Omental fat pad (tissue), 3 donors: ENCODE measurements at regions not wholly inside any gene's neighbourhood (a gene's known extent, or its start where the extent isn't known, plus 50 kb on each side); places are given as distances from the start of the nearest gene placed in this dataset.

ENCODE experiments used
- ATAC-seq: fragments of 150-250 bp; one replicate; pipeline ENCODE4 v1.9.1; 2016; ENCODE audit warnings: mild to moderate bottlenecking, moderate library complexity; ENCODE audit not compliant: low FRiP score
- DNase-seq: peaks from one replicate; pipeline ENCODE4 v3.0.0-alpha.2; 2019; ENCODE audit warnings: low spot score
- TF ChIP-seq, protein P1 (sequence below), 3 donors: fragments of 450-650 bp; IDR thresholded peaks; one replicate each; pipeline ENCODE4 v1.5.1; 2016 to 2017; ENCODE audit warnings: antibody characterized with exemption in 3 of 3, mild to moderate bottlenecking in 3 of 3, moderate library complexity in 2 of 3

DNA sequence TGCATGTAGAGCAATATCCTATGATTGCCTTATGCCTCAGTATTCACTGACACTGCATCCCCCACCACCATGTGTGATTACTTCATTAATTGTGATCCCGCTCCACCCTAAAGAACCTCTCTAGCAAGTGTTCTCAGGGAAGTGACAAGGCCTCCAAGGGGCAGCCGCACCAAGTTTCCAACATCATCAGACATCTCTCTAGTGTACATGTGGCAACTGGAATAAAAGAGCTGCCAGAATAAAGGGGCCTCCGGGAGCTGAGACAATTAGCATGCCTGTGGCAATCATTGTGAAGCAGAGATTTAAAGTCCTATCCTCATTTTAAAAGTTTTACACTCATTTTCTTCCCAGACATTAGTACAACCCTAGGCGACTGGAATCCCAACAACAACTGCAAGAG lies 902.1 kb upstream of the SEMA6D start:
- DNase-seq (no peak), ATAC-seq (no peak)
- TF ChIP-seq, protein P1, sequence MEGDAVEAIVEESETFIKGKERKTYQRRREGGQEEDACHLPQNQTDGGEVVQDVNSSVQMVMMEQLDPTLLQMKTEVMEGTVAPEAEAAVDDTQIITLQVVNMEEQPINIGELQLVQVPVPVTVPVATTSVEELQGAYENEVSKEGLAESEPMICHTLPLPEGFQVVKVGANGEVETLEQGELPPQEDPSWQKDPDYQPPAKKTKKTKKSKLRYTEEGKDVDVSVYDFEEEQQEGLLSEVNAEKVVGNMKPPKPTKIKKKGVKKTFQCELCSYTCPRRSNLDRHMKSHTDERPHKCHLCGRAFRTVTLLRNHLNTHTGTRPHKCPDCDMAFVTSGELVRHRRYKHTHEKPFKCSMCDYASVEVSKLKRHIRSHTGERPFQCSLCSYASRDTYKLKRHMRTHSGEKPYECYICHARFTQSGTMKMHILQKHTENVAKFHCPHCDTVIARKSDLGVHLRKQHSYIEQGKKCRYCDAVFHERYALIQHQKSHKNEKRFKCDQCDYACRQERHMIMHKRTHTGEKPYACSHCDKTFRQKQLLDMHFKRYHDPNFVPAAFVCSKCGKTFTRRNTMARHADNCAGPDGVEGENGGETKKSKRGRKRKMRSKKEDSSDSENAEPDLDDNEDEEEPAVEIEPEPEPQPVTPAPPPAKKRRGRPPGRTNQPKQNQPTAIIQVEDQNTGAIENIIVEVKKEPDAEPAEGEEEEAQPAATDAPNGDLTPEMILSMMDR (IDR thresholded peaks at IDR 0.05): no peak

DNA sequence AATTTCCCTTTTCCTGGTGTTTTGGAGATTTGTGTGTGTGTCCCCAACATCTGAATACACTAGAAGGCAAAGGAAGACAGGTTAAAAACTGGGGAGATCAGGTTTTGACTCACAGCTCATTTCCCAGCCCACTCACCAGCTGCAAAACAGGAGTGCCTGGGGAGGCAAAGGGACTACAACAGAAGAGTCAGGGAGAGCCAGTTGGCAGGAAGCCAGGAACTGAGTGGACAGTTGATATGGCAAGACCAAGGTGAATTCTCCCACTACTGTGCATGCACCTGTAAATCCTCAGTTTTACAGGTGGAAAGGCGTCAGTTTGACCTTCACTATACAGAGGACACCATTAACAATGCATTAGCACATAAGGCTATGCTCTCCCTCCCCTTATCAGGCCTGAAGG lies 901.5 kb upstream of the SEMA6D start:
- ATAC-seq (no peak), DNase-seq (no peak)
- TF ChIP-seq, protein P1 (IDR thresholded peaks at IDR 0.05): no peak

DNA sequence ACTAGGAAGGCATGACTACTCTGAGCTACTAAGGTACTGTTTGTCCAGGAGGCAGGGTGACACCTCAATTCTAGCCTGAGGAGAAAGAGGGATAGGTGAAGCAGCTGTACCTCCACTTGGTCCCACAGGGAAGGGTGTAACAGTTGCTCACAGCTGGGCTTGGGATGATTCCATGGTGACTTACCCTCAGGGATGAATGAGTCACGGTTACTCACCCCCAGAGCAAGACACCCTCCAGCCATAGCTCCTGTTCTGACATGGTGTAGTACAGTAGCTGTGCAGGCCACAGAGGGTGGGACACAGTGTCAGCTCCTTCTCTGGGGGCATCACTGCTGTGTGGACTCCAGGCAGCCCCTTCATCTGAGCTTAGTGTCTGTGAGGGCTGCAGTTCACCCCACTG lies 868.6 kb upstream of the SEMA6D start:
- no peak for DNase-seq
- ATAC-seq: no peak
- TF ChIP-seq, protein P1 (IDR thresholded peaks at IDR 0.05): no peak

DNA sequence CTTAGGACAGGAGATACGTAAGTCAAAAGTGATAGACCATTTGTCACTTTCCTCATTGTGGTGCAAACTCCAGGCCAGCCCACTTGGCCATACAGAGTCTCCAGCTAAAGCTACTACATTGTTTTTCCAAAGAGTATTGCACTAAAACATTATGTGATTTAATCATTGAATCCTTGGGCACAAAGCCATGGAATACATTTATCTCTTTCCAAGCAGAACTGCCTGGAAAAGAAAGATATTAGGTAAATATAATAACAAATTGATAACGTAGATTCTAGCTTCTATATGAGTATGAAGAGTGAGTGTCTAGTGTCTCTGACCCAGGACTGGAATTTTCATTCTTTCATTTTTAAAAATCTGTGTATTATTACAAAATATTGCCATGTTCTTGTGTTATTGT lies 863.7 kb upstream of the SEMA6D start:
- TF ChIP-seq, protein P1 (IDR thresholded peaks at IDR 0.05): no peak
- DNase-seq (no peak), ATAC-seq (no peak)

DNA sequence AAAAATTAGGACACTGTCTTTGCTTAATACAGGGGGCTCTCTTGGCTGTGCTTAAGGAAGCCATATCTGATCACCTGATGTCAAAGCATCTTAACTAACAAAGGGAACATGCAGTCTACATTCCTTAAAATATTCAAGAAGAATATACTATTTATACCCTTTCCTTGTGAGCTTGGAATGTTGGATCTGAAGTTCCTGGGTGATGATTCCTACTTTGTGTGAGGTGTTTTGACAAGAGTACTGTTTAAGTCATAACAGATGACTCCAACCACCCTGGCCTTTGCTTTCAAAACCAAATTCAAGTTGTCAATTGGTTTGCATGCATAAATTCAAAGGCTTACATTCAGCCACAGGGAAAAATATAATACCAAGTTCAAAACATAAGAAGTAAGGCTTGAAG lies 862.7 kb upstream of the SEMA6D start:
- TF ChIP-seq, protein P1 (IDR thresholded peaks at IDR 0.05): no peak
- DNase-seq (no peak), ATAC-seq (no peak)

DNA sequence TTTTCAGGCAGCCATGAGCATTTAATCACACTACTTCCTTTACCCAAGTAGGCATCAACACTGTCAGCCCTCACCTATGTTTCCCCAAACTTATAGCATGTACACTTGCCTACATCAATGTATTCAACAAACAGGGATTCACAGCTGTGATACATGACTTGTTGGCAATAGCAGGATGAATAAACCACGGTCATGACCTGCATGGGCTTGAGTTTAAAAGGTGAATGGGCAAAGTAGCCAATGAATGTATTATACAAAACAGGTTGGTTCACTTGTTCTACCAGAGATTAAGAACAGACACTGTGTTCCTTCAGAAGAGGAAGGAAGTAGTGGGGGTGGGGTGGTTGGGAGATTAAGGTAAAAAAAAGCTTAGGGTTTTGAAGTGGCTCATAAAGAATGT lies 861.9 kb upstream of the SEMA6D start:
- TF ChIP-seq, protein P1 (IDR thresholded peaks at IDR 0.05): no peak
- ATAC-seq (no peak), DNase-seq (no peak)

DNA sequence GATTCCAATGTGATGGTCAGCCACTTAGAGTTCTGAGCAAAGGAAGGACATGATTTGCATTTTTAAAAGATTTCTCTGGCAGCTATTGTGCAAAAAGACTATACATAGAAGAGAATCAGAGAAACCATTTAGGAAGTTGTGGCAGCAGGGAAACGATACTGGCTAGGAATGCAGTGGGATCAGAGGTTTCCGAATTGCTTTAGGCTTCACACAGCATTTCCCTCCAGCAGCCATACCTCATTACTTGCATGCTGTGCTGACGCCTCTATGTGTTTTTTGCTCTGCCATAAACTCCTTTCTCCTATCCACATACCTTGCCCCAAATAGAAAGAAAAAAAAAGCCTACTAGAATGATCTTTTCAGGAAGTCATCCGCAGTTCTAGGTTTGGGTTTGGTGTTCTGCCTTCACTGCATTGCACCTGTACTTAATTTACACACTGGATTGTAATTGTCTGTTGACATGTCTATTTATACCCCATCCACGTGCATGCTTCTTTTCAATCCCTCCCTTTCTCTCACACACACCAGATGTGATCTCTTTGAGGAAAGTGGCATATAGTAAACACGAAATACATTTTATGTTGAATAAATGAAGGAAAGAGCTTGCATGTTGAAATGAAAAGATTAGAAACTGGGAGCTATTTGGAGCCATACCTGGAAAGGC lies 860.3 kb upstream of the SEMA6D start:
- TF ChIP-seq, protein P1 (IDR thresholded peaks at IDR 0.05): no peak
- ATAC-seq (no peak), DNase-seq (no peak)
